Neural crest cell (in vitro differentiated cells): ENCODE measurements at regions not wholly inside any gene's neighbourhood (a gene's known extent, or its start where the extent isn't known, plus 50 kb on each side); places are given as distances from the start of the nearest gene placed in this dataset.

Experiments used
- DNase-seq: peaks from one replicate; pipeline ENCODE4 v3.0.0; 2021; ENCODE audit warnings: low read depth, mixed read lengths, low spot score
- H3K27ac Mint-ChIP-seq: one replicate; pipeline ENCODE4 v1.8.0; 2021; ENCODE audit warnings: mild to moderate bottlenecking, mixed read lengths; ENCODE audit not compliant: unreplicated experiment
- H3K27me3 Mint-ChIP-seq: 2 replicates; pipeline ENCODE4 v1.8.0; 2021; ENCODE audit warnings: low read depth, mild to moderate bottlenecking, mixed read lengths
- H3K36me3 Mint-ChIP-seq: 2 replicates; pipeline ENCODE4 v1.8.0; 2021; ENCODE audit warnings: low read depth, mild to moderate bottlenecking, mixed read lengths
- H3K4me1 Mint-ChIP-seq: 2 replicates; pipeline ENCODE4 v1.8.0; 2021; ENCODE audit warnings: mixed read lengths
- H3K4me3 Mint-ChIP-seq: one replicate; pipeline ENCODE4 v1.8.0; 2021; ENCODE audit warnings: mild to moderate bottlenecking, mixed read lengths
- H3K9me3 Mint-ChIP-seq: 2 replicates; pipeline ENCODE4 v1.8.0; 2021; ENCODE audit warnings: mixed read lengths
- TF ChIP-seq, protein P1 (sequence below): fragments of 200-600 bp; sonication (generic); conservative IDR thresholded peaks from 2 replicates; pipeline ENCODE4 v1.5.0; 2021; ENCODE audit warnings: antibody characterized with exemption, mild to moderate bottlenecking

DNA sequence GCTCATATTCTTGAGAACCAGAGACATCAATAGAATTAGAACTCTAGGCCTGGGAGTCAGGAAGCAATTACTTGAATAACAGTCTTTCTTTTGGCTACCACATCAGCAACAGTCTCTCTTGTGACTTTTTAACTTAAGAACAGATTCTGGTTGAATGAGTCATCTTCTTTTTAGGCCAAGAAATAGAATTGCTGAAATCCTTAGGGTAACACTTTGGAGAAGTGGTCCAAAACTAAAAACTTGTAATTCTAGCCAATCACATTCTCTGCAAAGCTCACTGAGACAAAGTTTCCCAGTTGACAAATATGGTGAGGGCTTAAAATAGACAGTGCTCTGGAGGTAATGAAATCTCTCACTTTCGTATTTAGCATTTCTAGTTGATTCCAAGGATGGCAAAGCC is 238.0 kb downstream of the SHOX2 start:
- Mint-ChIP-seq H3K27me3 (no peaks in the 10 kb centered on the region), H3K9me3 (no peaks in the 10 kb centered on the region), H3K4me3 (no peak overlapping the region), H3K27ac (no peak overlapping the region), H3K36me3 (no peaks in the 10 kb centered on the region), H3K4me1 (no peaks in the 10 kb centered on the region)
- TF ChIP-seq, protein P1, sequence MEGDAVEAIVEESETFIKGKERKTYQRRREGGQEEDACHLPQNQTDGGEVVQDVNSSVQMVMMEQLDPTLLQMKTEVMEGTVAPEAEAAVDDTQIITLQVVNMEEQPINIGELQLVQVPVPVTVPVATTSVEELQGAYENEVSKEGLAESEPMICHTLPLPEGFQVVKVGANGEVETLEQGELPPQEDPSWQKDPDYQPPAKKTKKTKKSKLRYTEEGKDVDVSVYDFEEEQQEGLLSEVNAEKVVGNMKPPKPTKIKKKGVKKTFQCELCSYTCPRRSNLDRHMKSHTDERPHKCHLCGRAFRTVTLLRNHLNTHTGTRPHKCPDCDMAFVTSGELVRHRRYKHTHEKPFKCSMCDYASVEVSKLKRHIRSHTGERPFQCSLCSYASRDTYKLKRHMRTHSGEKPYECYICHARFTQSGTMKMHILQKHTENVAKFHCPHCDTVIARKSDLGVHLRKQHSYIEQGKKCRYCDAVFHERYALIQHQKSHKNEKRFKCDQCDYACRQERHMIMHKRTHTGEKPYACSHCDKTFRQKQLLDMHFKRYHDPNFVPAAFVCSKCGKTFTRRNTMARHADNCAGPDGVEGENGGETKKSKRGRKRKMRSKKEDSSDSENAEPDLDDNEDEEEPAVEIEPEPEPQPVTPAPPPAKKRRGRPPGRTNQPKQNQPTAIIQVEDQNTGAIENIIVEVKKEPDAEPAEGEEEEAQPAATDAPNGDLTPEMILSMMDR: no peak
- DNase-seq: no peak

DNA sequence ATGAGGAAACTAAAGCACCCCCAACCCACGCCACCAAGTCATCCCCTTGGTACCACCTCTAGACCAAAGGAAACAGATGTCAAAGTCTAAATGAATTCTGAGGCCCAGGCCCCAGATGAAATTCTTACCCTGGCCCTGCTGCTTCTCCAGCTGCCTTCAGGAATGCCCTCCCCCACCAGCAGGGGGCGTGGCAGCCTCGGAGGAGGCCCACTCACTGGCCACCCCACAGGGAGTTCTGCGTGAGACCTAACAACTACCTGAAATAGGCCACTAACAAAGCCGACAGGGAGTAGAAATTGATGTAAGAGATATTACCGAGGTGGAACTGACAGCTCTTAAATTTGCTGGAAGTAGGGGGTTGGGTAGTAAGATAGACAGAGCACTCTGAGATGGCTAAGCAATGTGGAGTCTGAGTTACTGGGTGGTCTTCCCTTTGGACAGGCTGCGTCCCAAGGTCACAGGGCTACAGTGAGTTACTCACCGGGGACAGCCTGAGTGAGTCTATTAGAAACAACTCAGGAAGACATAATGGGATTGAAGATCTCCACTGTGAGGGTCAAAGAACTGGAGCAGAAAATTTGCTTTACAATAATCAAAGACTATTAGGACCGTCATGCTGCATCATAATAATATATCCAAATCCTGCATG is 240.7 kb downstream of the SHOX2 start:
- Mint-ChIP-seq H3K36me3 (no peaks in the 10 kb centered on the region), H3K27me3 (peaks cover 4% of the 10 kb centered on the region), H3K27ac (no peak overlapping the region), H3K4me1 (no peaks in the 10 kb centered on the region), H3K9me3 (no peaks in the 10 kb centered on the region), H3K4me3 (no peak overlapping the region)
- TF ChIP-seq, protein P1: peak; percentile 61
- peak; percentile 22 for DNase-seq

DNA sequence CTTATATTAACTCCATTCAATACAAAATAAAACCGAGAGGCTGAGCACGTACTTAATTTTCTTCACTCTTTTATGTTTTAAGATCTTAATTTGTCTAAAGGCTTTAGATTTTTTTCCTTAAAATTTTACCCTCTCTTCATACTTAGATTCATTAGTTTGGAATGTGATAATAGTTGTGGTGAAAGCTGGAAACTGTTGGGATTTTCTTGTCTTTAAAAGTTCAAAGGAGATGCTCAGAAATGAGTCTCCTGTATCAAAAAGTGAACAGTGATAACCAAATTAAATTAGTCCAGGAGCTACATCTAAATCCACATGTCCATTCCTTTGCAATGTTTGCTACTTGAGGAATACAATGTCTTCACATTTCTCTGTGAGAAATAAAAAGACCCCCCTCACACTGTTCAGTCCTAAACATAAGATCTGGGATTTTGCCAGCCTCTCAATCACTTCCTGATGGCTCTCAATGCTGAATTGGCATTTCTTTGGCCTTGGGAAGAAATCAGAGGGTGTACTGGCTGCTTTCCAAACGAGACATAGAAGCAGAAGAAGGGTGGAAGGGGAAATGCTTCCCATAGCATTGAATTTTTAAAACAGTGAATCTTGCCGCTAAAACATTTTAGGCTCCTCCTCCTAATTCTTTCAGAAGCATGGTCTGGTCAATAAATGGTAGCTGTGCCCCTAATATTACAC is 245.0 kb downstream of the SHOX2 start:
- TF ChIP-seq, protein P1: no peak
- H3K27ac Mint-ChIP-seq: no peak overlapping the region
- no peaks in the 10 kb centered on the region for H3K36me3 Mint-ChIP-seq
- peaks cover 4% of the 10 kb centered on the region for H3K27me3 Mint-ChIP-seq
- H3K4me3 Mint-ChIP-seq: no peak overlapping the region
- no peak for DNase-seq
- no peaks in the 10 kb centered on the region for H3K4me1 Mint-ChIP-seq
- H3K9me3 Mint-ChIP-seq: no peaks in the 10 kb centered on the region

DNA sequence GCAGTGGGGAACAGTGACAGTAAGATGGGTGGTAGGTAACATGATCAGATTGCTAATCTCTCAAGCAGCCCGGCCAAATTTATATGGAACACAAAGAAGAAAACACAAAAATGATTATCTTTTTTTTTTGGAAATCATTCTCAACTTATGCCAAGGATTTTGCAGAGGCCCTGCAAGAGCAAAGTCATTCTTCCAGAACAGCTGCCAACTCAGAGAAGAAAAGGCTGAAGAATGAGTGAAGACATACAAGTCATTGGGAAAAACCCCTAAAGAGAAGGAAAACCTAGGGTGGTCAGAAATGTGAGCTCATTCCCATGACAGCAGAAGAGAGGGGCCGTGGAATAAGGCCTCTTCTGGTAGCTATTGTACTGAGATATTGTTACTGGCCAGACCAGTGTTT is 246.7 kb downstream of the SHOX2 start:
- no peaks in the 10 kb centered on the region for H3K4me1 Mint-ChIP-seq
- H3K27ac Mint-ChIP-seq: no peak overlapping the region
- H3K9me3 Mint-ChIP-seq: no peaks in the 10 kb centered on the region
- H3K27me3 Mint-ChIP-seq: peaks cover 4% of the 10 kb centered on the region
- no peak overlapping the region for H3K4me3 Mint-ChIP-seq
- TF ChIP-seq, protein P1: no peak
- no peak for DNase-seq
- H3K36me3 Mint-ChIP-seq: no peaks in the 10 kb centered on the region

DNA sequence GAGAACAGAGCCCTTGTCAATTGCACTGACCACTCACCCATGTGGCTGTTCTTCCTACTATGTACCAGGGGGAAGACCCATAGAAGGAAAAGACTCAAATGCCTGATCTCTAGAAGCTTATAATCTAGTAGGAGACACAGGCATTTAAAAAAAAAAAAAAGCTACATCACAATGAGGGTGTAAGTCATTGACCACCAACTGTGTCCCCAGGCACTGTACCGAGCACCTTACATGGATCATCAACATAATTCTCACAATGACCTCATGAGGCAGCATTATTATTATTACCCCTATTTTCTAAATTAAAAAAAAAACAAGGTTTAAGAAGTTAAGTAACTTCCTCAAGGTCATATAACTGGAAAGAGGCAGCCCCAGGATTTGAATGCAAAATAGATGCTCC is 247.4 kb downstream of the SHOX2 start:
- Mint-ChIP-seq H3K4me1 (no peaks in the 10 kb centered on the region), H3K36me3 (no peaks in the 10 kb centered on the region), H3K9me3 (no peaks in the 10 kb centered on the region), H3K27ac (no peak overlapping the region), H3K27me3 (peaks cover 4% of the 10 kb centered on the region), H3K4me3 (no peak overlapping the region)
- TF ChIP-seq, protein P1: no peak
- DNase-seq: no peak
